Neural crest cell (in vitro differentiated cells): ENCODE measurements at regions not wholly inside any gene's neighbourhood (a gene's known extent, or its start where the extent isn't known, plus 50 kb on each side); places are given as distances from the start of the nearest gene placed in this dataset.
A peak's percentile ranks its signal among the peaks of the same experiment; 100 is the strongest.

Source experiments
- DNase-seq: peaks from one replicate; pipeline ENCODE4 v3.0.0; 2021; ENCODE audit warnings: low read depth, mixed read lengths, low spot score
- H3K27ac Mint-ChIP-seq: one replicate; pipeline ENCODE4 v1.8.0; 2021; ENCODE audit warnings: mild to moderate bottlenecking, mixed read lengths; ENCODE audit not compliant: unreplicated experiment
- H3K27me3 Mint-ChIP-seq: 2 replicates; pipeline ENCODE4 v1.8.0; 2021; ENCODE audit warnings: low read depth, mild to moderate bottlenecking, mixed read lengths
- H3K36me3 Mint-ChIP-seq: 2 replicates; pipeline ENCODE4 v1.8.0; 2021; ENCODE audit warnings: low read depth, mild to moderate bottlenecking, mixed read lengths
- H3K4me1 Mint-ChIP-seq: 2 replicates; pipeline ENCODE4 v1.8.0; 2021; ENCODE audit warnings: mixed read lengths
- H3K4me3 Mint-ChIP-seq: one replicate; pipeline ENCODE4 v1.8.0; 2021; ENCODE audit warnings: mild to moderate bottlenecking, mixed read lengths
- H3K9me3 Mint-ChIP-seq: 2 replicates; pipeline ENCODE4 v1.8.0; 2021; ENCODE audit warnings: mixed read lengths
- TF ChIP-seq, protein P1 (sequence below): fragments of 200-600 bp; sonication (generic); conservative IDR thresholded peaks from 2 replicates; pipeline ENCODE4 v1.5.0; 2021; ENCODE audit warnings: antibody characterized with exemption, mild to moderate bottlenecking

DNA sequence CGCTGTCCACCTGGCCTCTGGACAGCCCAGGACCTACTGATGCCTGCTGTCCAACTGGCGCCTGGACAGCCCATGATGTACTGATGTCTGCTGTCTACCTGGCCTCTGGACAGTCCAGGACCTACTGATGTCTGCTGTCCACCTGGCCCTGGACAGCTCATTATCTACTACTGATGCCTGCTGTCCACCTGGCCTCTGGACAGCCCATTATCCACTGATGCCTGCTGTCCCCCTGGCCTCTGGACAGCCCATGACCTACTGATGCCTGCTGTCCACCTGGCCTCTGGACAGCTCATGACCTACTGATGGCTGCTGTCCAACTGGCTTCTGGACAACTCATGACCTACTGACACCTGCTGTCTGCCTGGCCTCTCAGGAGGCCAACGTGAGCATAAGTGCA is 208.1 kb downstream of the TEX29 start:
- H3K27ac Mint-ChIP-seq: no peak overlapping the region
- H3K4me1 Mint-ChIP-seq: peaks cover 27% of the 10 kb centered on the region
- DNase-seq: no peak
- no peaks in the 10 kb centered on the region for H3K9me3 Mint-ChIP-seq
- H3K27me3 Mint-ChIP-seq: peaks cover 9% of the 10 kb centered on the region
- TF ChIP-seq, protein P1, sequence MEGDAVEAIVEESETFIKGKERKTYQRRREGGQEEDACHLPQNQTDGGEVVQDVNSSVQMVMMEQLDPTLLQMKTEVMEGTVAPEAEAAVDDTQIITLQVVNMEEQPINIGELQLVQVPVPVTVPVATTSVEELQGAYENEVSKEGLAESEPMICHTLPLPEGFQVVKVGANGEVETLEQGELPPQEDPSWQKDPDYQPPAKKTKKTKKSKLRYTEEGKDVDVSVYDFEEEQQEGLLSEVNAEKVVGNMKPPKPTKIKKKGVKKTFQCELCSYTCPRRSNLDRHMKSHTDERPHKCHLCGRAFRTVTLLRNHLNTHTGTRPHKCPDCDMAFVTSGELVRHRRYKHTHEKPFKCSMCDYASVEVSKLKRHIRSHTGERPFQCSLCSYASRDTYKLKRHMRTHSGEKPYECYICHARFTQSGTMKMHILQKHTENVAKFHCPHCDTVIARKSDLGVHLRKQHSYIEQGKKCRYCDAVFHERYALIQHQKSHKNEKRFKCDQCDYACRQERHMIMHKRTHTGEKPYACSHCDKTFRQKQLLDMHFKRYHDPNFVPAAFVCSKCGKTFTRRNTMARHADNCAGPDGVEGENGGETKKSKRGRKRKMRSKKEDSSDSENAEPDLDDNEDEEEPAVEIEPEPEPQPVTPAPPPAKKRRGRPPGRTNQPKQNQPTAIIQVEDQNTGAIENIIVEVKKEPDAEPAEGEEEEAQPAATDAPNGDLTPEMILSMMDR: no peak
- no peak overlapping the region for H3K4me3 Mint-ChIP-seq
- no peaks in the 10 kb centered on the region for H3K36me3 Mint-ChIP-seq

DNA sequence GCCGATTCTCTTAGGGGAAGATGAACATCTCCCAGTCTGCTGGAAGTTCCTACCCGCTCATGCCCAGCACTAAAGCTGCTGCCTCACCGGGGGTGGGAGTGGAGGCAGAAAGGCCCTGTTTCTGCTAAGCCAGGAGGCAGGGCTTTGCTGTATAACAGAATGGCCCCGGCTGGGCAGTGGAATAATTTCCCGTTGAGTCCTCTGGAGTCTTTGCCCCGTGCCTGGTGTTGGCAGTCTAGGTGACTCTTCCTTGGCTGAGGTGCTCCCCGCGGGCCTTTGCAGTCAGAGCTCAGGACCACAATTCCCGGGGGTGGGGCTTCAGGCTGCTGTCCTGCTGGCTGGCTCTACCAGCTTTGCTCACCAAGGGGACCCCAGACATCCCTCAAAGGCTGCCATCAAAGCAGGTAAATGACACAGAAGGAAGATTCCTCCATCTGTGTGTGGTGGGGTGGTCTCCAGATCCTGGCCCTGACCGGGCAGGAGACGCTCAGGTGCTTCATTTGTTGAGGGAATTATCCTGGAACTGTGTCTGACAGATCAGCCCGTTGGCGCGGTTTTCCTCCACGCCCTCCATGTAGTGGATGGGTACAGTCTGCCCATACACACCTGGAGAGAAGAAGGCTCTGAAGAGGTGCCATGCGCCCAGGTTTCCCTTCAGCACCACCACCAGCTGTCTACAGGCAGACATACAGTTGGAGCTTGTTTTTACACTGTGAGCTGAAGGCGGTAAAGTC is 209.9 kb downstream of the TEX29 start:
- Mint-ChIP-seq H3K4me1 (peaks cover 40% of the 10 kb centered on the region), H3K9me3 (no peaks in the 10 kb centered on the region), H3K4me3 (no peak overlapping the region), H3K27ac (no peak overlapping the region), H3K36me3 (no peaks in the 10 kb centered on the region), H3K27me3 (peaks cover 25% of the 10 kb centered on the region)
- TF ChIP-seq, protein P1: no peak
- DNase-seq: no peak

DNA sequence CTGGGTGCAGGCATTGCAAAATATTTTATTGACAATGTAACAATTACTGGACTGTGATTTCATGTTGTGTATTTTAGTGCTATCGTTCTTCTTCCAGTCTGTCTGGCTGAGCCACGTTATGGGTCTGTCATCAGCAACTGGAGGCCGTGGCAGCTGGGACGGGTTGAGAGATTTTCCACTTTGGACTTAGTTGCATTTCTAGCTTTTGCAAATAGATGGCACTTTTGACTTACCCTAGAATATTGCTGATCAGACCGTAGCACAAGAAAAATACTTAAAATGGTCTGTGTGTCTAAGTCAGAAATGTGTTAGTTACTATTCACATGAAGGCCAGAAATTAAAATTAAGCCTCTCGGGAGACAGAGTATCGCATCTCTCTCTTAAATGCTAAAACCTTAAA is 211.1 kb downstream of the TEX29 start:
- TF ChIP-seq, protein P1: peak; percentile 60
- Mint-ChIP-seq H3K4me1 (peaks cover 52% of the 10 kb centered on the region), H3K27ac (no peak overlapping the region), H3K27me3 (peaks cover 37% of the 10 kb centered on the region), H3K36me3 (no peaks in the 10 kb centered on the region), H3K4me3 (no peak overlapping the region), H3K9me3 (no peaks in the 10 kb centered on the region)
- DNase-seq: no peak

DNA sequence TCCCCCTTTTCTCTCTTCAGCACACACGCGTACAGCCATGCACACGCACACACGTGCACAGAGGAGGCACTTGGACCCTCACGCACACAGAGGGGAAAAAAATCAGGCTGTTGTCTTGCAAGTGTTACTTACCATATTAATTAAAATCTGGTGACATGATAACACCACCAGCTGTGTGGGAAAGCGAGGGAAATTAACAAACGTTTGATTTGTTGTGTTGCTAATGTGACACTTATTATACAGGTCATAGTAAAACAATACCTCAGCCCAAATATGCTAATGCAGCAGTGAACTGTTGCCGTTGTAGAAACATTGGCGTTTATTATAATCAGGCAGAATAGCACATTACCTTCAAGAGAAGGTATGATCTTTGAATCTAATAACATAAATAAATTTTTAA is 211.7 kb downstream of the TEX29 start:
- Mint-ChIP-seq H3K4me3 (no peak overlapping the region), H3K4me1 (peaks cover 52% of the 10 kb centered on the region), H3K27ac (no peak overlapping the region), H3K9me3 (no peaks in the 10 kb centered on the region), H3K27me3 (peaks cover 43% of the 10 kb centered on the region), H3K36me3 (no peaks in the 10 kb centered on the region)
- TF ChIP-seq, protein P1: no peak
- no peak for DNase-seq

DNA sequence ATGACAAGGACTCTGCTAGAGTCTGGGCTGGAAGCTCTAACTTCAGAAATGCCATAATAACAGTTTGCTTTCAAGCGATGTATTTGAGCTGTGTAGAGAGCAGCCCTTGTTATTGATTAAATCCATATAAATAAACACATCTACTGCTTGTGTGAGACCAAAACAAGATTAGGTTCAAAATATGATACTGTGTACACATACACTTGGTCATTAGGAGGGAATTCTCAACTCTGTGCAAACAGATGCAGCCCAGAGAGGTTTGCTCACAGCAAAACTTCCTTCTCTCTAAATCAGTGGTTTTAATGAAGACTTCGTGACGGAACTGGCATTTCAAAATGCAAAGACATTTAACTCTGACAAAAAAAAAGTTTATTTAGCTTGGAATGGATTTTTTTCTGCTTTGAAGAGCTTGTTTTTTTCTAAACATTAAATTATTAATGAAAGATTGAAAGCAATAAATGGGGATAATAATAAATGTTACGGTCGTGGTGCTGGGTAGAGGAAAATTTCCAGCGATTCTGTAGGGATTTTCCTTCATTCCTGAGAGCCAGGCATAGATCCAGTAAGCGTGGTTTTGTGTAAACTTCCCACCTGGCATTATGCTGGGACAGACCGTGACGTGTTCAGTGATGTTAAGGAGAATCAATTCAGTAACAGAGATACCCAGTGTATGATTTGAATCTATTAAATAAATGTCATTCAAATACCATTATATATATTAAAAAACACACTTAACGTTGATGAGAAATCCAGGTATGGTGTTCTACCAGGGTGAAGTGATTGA is 213.7 kb downstream of the TEX29 start:
- H3K27ac Mint-ChIP-seq: no peak overlapping the region
- H3K4me3 Mint-ChIP-seq: no peak overlapping the region
- DNase-seq: no peak
- H3K4me1 Mint-ChIP-seq: peaks cover 52% of the 10 kb centered on the region
- H3K9me3 Mint-ChIP-seq: no peaks in the 10 kb centered on the region
- TF ChIP-seq, protein P1: no peak
- H3K36me3 Mint-ChIP-seq: no peaks in the 10 kb centered on the region
- peaks cover 50% of the 10 kb centered on the region for H3K27me3 Mint-ChIP-seq
